Neural cell (in vitro differentiated cells): ENCODE measurements at regions not wholly inside any gene's neighbourhood (a gene's known extent, or its start where the extent isn't known, plus 50 kb on each side); places are given as distances from the start of the nearest gene placed in this dataset.

ENCODE experiments used
- H2AFZ ChIP-seq: fragments of 200-600, 300-800 bp; sonication (generic), shearing (Covaris generic); 2 replicates; pipeline ENCODE4 v1.6.0; 2014; ENCODE audit warnings: low read depth, mild to moderate bottlenecking, antibody characterized with exemption, low read length, moderate library complexity
- H3F3A ChIP-seq: fragments of 200-600 bp; shearing (Covaris generic); 2 replicates; pipeline ENCODE4 v1.6.1; 2016; ENCODE audit warnings: mild to moderate bottlenecking, moderate library complexity, mixed read lengths, antibody characterized with exemption, low read length; ENCODE audit not compliant: insufficient read depth, poor library complexity, severe bottlenecking
- H3K27ac ChIP-seq: fragments of 200-600, 300-800 bp; sonication (generic), shearing (Covaris generic); 2 replicates; pipeline ENCODE4 v1.5.1; 2014; ENCODE audit warnings: mild to moderate bottlenecking, low read length, moderate library complexity
- H3K27me3 ChIP-seq: fragments of 300-800, 200-600 bp; sonication (generic), shearing (Covaris generic); 2 replicates; pipeline ENCODE4 v1.6.0; 2014; ENCODE audit warnings: mild to moderate bottlenecking, low read depth, low read length, moderate library complexity; ENCODE audit not compliant: insufficient read depth
- H3K36me3 ChIP-seq: fragments of 300-800, 200-600 bp; sonication (generic), shearing (Covaris generic); 2 replicates; pipeline ENCODE4 v1.5.1; 2014; ENCODE audit warnings: mild to moderate bottlenecking, antibody characterized with exemption, low read length, moderate library complexity; ENCODE audit not compliant: insufficient read depth
- H3K4me2 ChIP-seq: fragments of 300-800, 200-600 bp; sonication (generic), shearing (Covaris generic); 2 replicates; pipeline ENCODE4 v1.6.0; 2014; ENCODE audit warnings: mild to moderate bottlenecking, low read length
- H3K4me3 ChIP-seq: fragments of 300-800, 200-600 bp; sonication (generic), shearing (Covaris generic); 2 replicates; pipeline ENCODE4 v1.5.1; 2014; ENCODE audit warnings: mild to moderate bottlenecking, low read length, moderate library complexity
- H3K79me2 ChIP-seq: fragments of 200-600 bp; shearing (Covaris generic); replicated peaks from 2 replicates; pipeline ENCODE4 v1.6.0; 2014; ENCODE audit warnings: mild to moderate bottlenecking, low read length, moderate library complexity; ENCODE audit not compliant: insufficient read depth
- H3K9ac ChIP-seq: fragments of 300-800, 200-600 bp; sonication (generic), shearing (Covaris generic); 2 replicates; pipeline ENCODE4 v1.6.1; 2016; ENCODE audit warnings: mild to moderate bottlenecking, low read length, mixed read lengths
- H3K9me2 ChIP-seq: fragments of 200-600 bp; shearing (Covaris generic); 2 replicates; pipeline ENCODE4 v1.6.1; 2016; ENCODE audit warnings: mild to moderate bottlenecking, low read length, mixed read lengths; ENCODE audit not compliant: insufficient read depth
- H3K9me3 ChIP-seq: fragments of 200-600, 300-800 bp; sonication (generic), shearing (Covaris generic); 2 replicates; pipeline ENCODE4 v1.6.1; 2016; ENCODE audit warnings: mild to moderate bottlenecking, mixed run types, low read length, moderate library complexity, mixed read lengths
- H4K20me1 ChIP-seq: fragments of 200-600 bp; shearing (Covaris generic); 2 replicates; pipeline ENCODE4 v1.6.1; 2016; ENCODE audit warnings: mild to moderate bottlenecking, mixed run types; ENCODE audit not compliant: insufficient read depth
- CTCF ChIP-seq: fragments of 450-650 bp; IDR thresholded peaks from 2 replicates; pipeline ENCODE4 v1.5.1; 2014; ENCODE audit warnings: antibody characterized with exemption, mild to moderate bottlenecking, moderate library complexity; ENCODE audit not compliant: poor library complexity, severe bottlenecking
- EP300 ChIP-seq: fragments of 450-650 bp; conservative IDR thresholded peaks from 2 replicates; pipeline ENCODE4 v1.6.1; 2014; ENCODE audit warnings: antibody characterized with exemption, mild to moderate bottlenecking, moderate library complexity; ENCODE audit not compliant: poor library complexity, severe bottlenecking
- EZH2 ChIP-seq: fragments of 200-600, 300-800 bp; shearing (Covaris generic), sonication (generic); IDR thresholded peaks from 2 replicates; pipeline ENCODE4 v1.6.1; 2014; ENCODE audit warnings: antibody characterized with exemption, low read length, borderline replicate concordance, mild to moderate bottlenecking; ENCODE audit not compliant: insufficient read depth, poor library complexity, severe bottlenecking
- MXI1 ChIP-seq: fragments of 450-650 bp; conservative IDR thresholded peaks from 2 replicates; pipeline ENCODE4 v1.6.1; 2014; ENCODE audit warnings: antibody characterized with exemption, mild to moderate bottlenecking; ENCODE audit not compliant: poor library complexity, severe bottlenecking
- POLR2AphosphoS5 ChIP-seq: IDR thresholded peaks from 2 replicates; pipeline ENCODE4 v1.6.1; 2012
- RAD21 ChIP-seq: fragments of 450-650 bp; conservative IDR thresholded peaks from 2 replicates; pipeline ENCODE4 v1.6.1; 2014; ENCODE audit warnings: antibody characterized with exemption, mild to moderate bottlenecking, moderate library complexity
- REST ChIP-seq: IDR thresholded peaks from 2 replicates; pipeline ENCODE4 v1.6.1; 2012; ENCODE audit warnings: borderline replicate concordance
- SMC3 ChIP-seq: fragments of 450-650 bp; conservative IDR thresholded peaks from 2 replicates; pipeline ENCODE4 v1.6.1; 2014; ENCODE audit warnings: antibody characterized with exemption, mild to moderate bottlenecking, moderate library complexity; ENCODE audit not compliant: poor library complexity
- TAF1 ChIP-seq: IDR thresholded peaks from 2 replicates; pipeline ENCODE4 v1.6.1; 2012; ENCODE audit warnings: low read depth

DNA sequence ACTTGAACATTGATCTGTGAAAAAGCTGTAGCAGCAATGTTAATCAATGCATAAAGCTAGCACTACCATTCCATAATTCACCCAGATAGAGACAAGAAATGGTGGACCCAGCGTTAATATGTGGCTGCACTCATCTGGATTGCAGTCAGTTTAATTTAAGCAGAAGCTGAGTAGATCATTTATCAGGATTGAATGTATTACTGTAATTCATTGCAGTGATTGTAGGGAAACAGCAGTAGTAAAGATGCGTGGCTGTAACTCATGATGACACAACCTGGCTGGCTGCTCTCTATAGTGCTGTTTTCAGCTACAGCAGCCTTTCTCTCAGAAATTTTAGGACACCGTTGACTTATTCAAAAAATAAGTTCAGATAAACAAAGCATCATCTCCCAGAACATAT, 499.5 kb upstream of the SLITRK6 start:
- TF ChIP-seq SMC3 (no peak), REST (no peak), CTCF (no peak), RAD21 (no peak), EP300 (no peak), EZH2 (no peak), MXI1 (no peak), TAF1 (no peak), POLR2AphosphoS5 (no peak)
- peaks cover 4% of the 10 kb centered on the region for H3K9me2 ChIP-seq
- H3K27ac ChIP-seq = no peak overlapping the region
- H3K4me3 ChIP-seq = no peak overlapping the region
- H3K4me2 ChIP-seq = no peak overlapping the region
- H3F3A ChIP-seq = no peaks in the 10 kb centered on the region
- no peaks in the 10 kb centered on the region for H3K79me2 ChIP-seq
- H3K9me3 ChIP-seq = no peaks in the 10 kb centered on the region
- no peaks in the 10 kb centered on the region for H3K27me3 ChIP-seq
- H3K9ac ChIP-seq = no peak overlapping the region
- H4K20me1 ChIP-seq = no peaks in the 10 kb centered on the region
- H3K36me3 ChIP-seq = no peaks in the 10 kb centered on the region
- no peak overlapping the region for H2AFZ ChIP-seq

- Histone ChIP-seq H3K4me3 (no peak overlapping the region), H3K9me3 (no peaks in the 10 kb centered on the region), H3K36me3 (no peaks in the 10 kb centered on the region), H3K4me2 (no peak overlapping the region), H3K27me3 (no peaks in the 10 kb centered on the region), H3K9me2 (peaks cover 4% of the 10 kb centered on the region), H3K9ac (no peak overlapping the region), H2AFZ (no peak overlapping the region), H3K27ac (no peak overlapping the region), H3K79me2 (no peaks in the 10 kb centered on the region), H4K20me1 (no peaks in the 10 kb centered on the region), H3F3A (no peaks in the 10 kb centered on the region)
- TF ChIP-seq TAF1 (no peak), EZH2 (no peak), EP300 (no peak), RAD21 (no peak), MXI1 (no peak), CTCF (no peak), SMC3 (no peak), REST (no peak), POLR2AphosphoS5 (no peak)
Observed at GRCh38 chr13:86299128-86299527, 499.9 kb upstream of the SLITRK6 start.
